ENCODE measurements at regions not wholly inside any gene's neighbourhood (a gene's known extent, or its start where the extent isn't known, plus 50 kb on each side); places are given as distances from the start of the nearest gene placed in this dataset.
A peak's percentile ranks its signal among the peaks of the same experiment; 100 is the strongest.

DNA sequence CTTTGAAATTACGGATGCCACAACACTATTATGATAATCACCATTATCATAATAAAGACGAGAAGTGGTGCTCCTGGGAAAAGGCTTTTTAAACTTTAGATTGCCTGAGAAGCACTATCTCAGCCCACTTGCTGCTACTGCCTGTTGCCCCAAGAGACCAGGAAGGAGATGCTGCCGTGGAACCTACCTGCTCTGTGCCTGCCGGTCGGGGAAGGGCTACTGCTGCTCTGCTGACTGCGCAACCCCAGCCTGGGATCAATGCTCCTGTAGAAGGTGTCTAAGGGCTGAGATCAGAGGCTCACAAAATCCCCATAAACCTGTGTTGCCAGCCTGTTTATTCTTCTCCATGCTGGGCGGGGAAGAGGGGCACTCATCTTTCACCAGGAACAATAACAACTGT lies 145.3 kb upstream of the VCX3B start:
- H3K4me3 ChIP-seq (ENCODE audit: low read depth, low read length) = no peak overlapping the region
- H3K27me3 ChIP-seq (ENCODE audit: control insufficient read depth, insufficient read depth, low read length) = no peaks in the 10 kb centered on the region
- no peak overlapping the region for H3K27ac ChIP-seq (ENCODE audit: insufficient read depth, low read length, poor library complexity, severe bottlenecking)
- H3K36me3 ChIP-seq (ENCODE audit: control insufficient read depth, insufficient read depth, low read length) = no peaks in the 10 kb centered on the region
- Mint-ChIP-seq H3K27me3 (no peaks in the 10 kb centered on the region), H3K27ac (no peak overlapping the region), H3K4me1 (no peaks in the 10 kb centered on the region), H3K36me3 (peaks cover 4% of the 10 kb centered on the region), H3K4me3 (peak overlapping the region in 1 of 4 donors; percentile 32), H3K9me3 (peaks cover 0 to 8% (median 2%) of the 10 kb centered on the region in 7 donors)
- H3K4me1 ChIP-seq (ENCODE audit: control insufficient read depth, insufficient read depth, low read length, poor library complexity, severe bottlenecking) = no peaks in the 10 kb centered on the region
- ATAC-seq (ENCODE audit: low read depth in 2 of 2) (no peak), DNase-seq (no peak)
- H3K9me3 ChIP-seq (ENCODE audit: control insufficient read depth in 2 of 2, low read length in 2 of 2) = no peaks in the 10 kb centered on the region

GRCh38 chrX:8323356-8323755 lies 141.3 kb upstream of the VCX3B start:
- H3K36me3 Mint-ChIP-seq = peaks cover 4% of the 10 kb centered on the region
- H3K9me3 ChIP-seq (ENCODE audit: control insufficient read depth in 2 of 2, low read length in 2 of 2) = no peaks in the 10 kb centered on the region
- no peak overlapping the region for H3K4me3 ChIP-seq (ENCODE audit: low read depth, low read length)
- no peak overlapping the region for H3K4me3 Mint-ChIP-seq
- H3K27ac ChIP-seq (ENCODE audit: insufficient read depth, low read length, poor library complexity, severe bottlenecking) = no peak overlapping the region
- H3K27ac Mint-ChIP-seq = no peak overlapping the region
- DNase-seq (no peak), ATAC-seq (ENCODE audit: low read depth in 2 of 2) (no peak)
- no peaks in the 10 kb centered on the region for H3K4me1 ChIP-seq (ENCODE audit: control insufficient read depth, insufficient read depth, low read length, poor library complexity, severe bottlenecking)
- H3K27me3 Mint-ChIP-seq = no peaks in the 10 kb centered on the region
- H3K4me1 Mint-ChIP-seq = no peaks in the 10 kb centered on the region
- peaks cover 0 to 10% (median 0%) of the 10 kb centered on the region in 7 donors for H3K9me3 Mint-ChIP-seq
- no peaks in the 10 kb centered on the region for H3K27me3 ChIP-seq (ENCODE audit: control insufficient read depth, insufficient read depth, low read length)
- H3K36me3 ChIP-seq (ENCODE audit: control insufficient read depth, insufficient read depth, low read length) = no peaks in the 10 kb centered on the region

DNA sequence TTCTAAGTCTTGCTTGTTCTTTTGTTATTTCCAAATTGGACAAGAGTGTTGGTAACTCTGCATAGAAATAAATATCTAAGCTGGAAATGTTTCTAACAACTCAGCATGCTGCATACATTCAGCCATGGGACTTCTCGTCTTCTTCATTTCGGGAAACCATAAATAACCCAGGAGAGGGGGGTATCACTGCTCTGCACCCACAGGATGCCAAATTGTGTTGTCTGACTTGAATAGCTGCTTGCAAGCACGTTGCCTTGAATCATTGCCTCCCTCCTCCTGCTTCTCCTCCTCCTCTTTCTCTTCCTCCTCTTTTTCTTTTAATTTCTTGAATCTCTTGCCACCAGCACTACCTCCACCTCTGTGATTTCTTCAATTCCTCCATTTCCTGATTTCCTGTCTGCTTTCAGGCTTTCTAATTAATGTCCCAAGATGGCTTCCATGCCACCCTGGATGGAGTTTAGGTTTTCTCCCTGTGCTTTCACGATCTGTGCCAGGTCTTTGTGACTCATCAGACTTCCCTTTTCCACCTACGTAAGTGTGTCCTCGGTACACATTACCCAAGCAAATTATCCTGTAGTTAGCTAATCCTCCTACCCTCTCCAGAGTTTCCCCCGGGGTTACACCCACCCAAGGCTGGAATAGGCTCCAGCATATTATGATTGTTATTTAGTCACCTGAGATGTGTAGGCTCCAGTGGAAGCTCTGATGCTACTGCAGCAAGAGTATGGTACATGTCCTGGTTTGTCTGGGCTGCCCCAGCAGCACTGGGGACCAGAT lies 122.6 kb upstream of the VCX3B start:
- H3K27ac Mint-ChIP-seq = no peak overlapping the region
- peaks cover 0 to 6% of the 10 kb centered on the region in 2 experiments for H3K9me3 ChIP-seq (ENCODE audit: control insufficient read depth in 2 of 2, low read length in 2 of 2)
- no peak overlapping the region for H3K4me3 ChIP-seq (ENCODE audit: low read depth, low read length)
- DNase-seq = no peak
- peaks cover 0 to 35% (median 6%) of the 10 kb centered on the region in 7 donors for H3K9me3 Mint-ChIP-seq
- H3K36me3 Mint-ChIP-seq = no peaks in the 10 kb centered on the region
- H3K4me3 Mint-ChIP-seq = no peak overlapping the region
- H3K27me3 Mint-ChIP-seq = no peaks in the 10 kb centered on the region
- no peak for ATAC-seq (ENCODE audit: low read depth in 2 of 2)
- H3K27ac ChIP-seq (ENCODE audit: insufficient read depth, low read length, poor library complexity, severe bottlenecking) = no peak overlapping the region
- H3K36me3 ChIP-seq (ENCODE audit: control insufficient read depth, insufficient read depth, low read length) = no peaks in the 10 kb centered on the region
- H3K4me1 ChIP-seq (ENCODE audit: control insufficient read depth, insufficient read depth, low read length, poor library complexity, severe bottlenecking) = no peaks in the 10 kb centered on the region
- H3K4me1 Mint-ChIP-seq = no peaks in the 10 kb centered on the region
- no peaks in the 10 kb centered on the region for H3K27me3 ChIP-seq (ENCODE audit: control insufficient read depth, insufficient read depth, low read length)

DNA sequence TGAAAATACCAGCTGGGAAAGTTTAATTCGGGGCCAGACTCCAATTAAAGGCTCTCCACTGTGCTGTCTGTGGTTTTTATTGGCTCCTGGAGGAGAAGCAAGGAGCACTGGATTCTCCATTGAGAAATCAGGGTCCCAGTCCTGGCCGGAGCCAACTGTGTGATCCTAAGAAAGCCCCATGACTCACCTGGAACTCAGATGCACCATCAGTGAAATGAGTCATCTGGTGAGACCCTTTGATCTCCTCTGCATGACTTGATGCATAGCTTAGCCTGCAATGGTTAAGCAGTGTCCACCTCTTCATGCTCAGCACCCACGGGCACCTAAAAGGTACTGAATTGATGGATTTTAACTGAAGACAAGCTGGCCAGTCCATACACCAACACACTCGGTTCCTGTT lies 119.2 kb upstream of the VCX3B start:
- Histone ChIP-seq H3K4me3 (ENCODE audit: low read depth, low read length) (no peak overlapping the region), H3K27ac (ENCODE audit: insufficient read depth, low read length, poor library complexity, severe bottlenecking) (no peak overlapping the region), H3K4me1 (ENCODE audit: control insufficient read depth, insufficient read depth, low read length, poor library complexity, severe bottlenecking) (no peaks in the 10 kb centered on the region), H3K27me3 (ENCODE audit: control insufficient read depth, insufficient read depth, low read length) (no peaks in the 10 kb centered on the region), H3K9me3 (ENCODE audit: control insufficient read depth in 2 of 2, low read length in 2 of 2) (peaks cover 0 to 6% of the 10 kb centered on the region in 2 experiments), H3K36me3 (ENCODE audit: control insufficient read depth, insufficient read depth, low read length) (no peaks in the 10 kb centered on the region)
- Mint-ChIP-seq H3K27ac (no peak overlapping the region), H3K27me3 (no peaks in the 10 kb centered on the region), H3K36me3 (no peaks in the 10 kb centered on the region), H3K9me3 (peaks cover 0 to 12% (median 0%) of the 10 kb centered on the region in 7 donors), H3K4me3 (no peak overlapping the region), H3K4me1 (no peaks in the 10 kb centered on the region)
- DNase-seq = no peak
- ATAC-seq (ENCODE audit: low read depth in 2 of 2) = no peak

DNA sequence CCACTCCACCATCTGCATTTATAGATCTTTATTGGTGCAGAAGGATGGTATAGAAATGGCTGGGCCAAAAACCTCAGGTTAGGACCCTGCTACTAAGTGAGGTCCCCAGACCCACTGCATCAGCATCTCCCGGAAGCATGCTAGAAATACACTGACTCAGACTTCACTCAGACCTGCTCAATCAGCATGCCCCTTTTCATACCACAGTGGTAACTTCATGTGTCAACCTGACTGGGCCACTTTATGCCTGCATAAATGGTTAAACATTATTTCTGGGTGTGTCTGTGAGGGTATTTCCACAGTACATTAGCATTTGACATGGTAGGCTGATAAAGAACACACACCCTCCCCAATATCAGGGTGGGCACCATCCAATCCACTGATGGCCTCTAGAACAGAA lies 118.6 kb upstream of the VCX3B start:
- H3K36me3 Mint-ChIP-seq = no peaks in the 10 kb centered on the region
- Histone ChIP-seq H3K36me3 (ENCODE audit: control insufficient read depth, insufficient read depth, low read length) (no peaks in the 10 kb centered on the region), H3K27ac (ENCODE audit: insufficient read depth, low read length, poor library complexity, severe bottlenecking) (no peak overlapping the region), H3K27me3 (ENCODE audit: control insufficient read depth, insufficient read depth, low read length) (no peaks in the 10 kb centered on the region), H3K4me1 (ENCODE audit: control insufficient read depth, insufficient read depth, low read length, poor library complexity, severe bottlenecking) (no peaks in the 10 kb centered on the region), H3K4me3 (ENCODE audit: low read depth, low read length) (no peak overlapping the region), H3K9me3 (ENCODE audit: control insufficient read depth in 2 of 2, low read length in 2 of 2) (peaks cover 0 to 6% of the 10 kb centered on the region in 2 experiments)
- no peak for ATAC-seq (ENCODE audit: low read depth in 2 of 2)
- H3K27ac Mint-ChIP-seq = no peak overlapping the region
- H3K4me1 Mint-ChIP-seq = no peaks in the 10 kb centered on the region
- H3K4me3 Mint-ChIP-seq = no peak overlapping the region
- H3K9me3 Mint-ChIP-seq = peaks cover 0 to 12% (median 0%) of the 10 kb centered on the region in 7 donors
- H3K27me3 Mint-ChIP-seq = no peaks in the 10 kb centered on the region
- DNase-seq = no peak

GRCh38 chrX:8346892-8347291 lies 117.7 kb upstream of the VCX3B start:
- Mint-ChIP-seq H3K36me3 (no peaks in the 10 kb centered on the region), H3K27me3 (no peaks in the 10 kb centered on the region), H3K4me3 (no peak overlapping the region), H3K27ac (no peak overlapping the region), H3K4me1 (no peaks in the 10 kb centered on the region), H3K9me3 (peaks cover 0 to 13% (median 3%) of the 10 kb centered on the region in 7 donors)
- Histone ChIP-seq H3K9me3 (ENCODE audit: control insufficient read depth in 2 of 2, low read length in 2 of 2) (peaks cover 0 to 6% of the 10 kb centered on the region in 2 experiments), H3K27ac (ENCODE audit: insufficient read depth, low read length, poor library complexity, severe bottlenecking) (no peak overlapping the region), H3K4me3 (ENCODE audit: low read depth, low read length) (no peak overlapping the region), H3K36me3 (ENCODE audit: control insufficient read depth, insufficient read depth, low read length) (no peaks in the 10 kb centered on the region), H3K4me1 (ENCODE audit: control insufficient read depth, insufficient read depth, low read length, poor library complexity, severe bottlenecking) (no peaks in the 10 kb centered on the region), H3K27me3 (ENCODE audit: control insufficient read depth, insufficient read depth, low read length) (no peaks in the 10 kb centered on the region)
- DNase-seq (no peak), ATAC-seq (ENCODE audit: low read depth in 2 of 2) (no peak)

- DNase-seq (no peak), ATAC-seq (ENCODE audit: low read depth in 2 of 2) (no peak)
- Histone ChIP-seq H3K27ac (ENCODE audit: insufficient read depth, low read length, poor library complexity, severe bottlenecking) (no peak overlapping the region), H3K9me3 (ENCODE audit: control insufficient read depth in 2 of 2, low read length in 2 of 2) (peaks cover 0 to 2% of the 10 kb centered on the region in 2 experiments), H3K4me1 (ENCODE audit: control insufficient read depth, insufficient read depth, low read length, poor library complexity, severe bottlenecking) (no peaks in the 10 kb centered on the region), H3K36me3 (ENCODE audit: control insufficient read depth, insufficient read depth, low read length) (no peaks in the 10 kb centered on the region), H3K4me3 (ENCODE audit: low read depth, low read length) (no peak overlapping the region), H3K27me3 (ENCODE audit: control insufficient read depth, insufficient read depth, low read length) (no peaks in the 10 kb centered on the region)
- Mint-ChIP-seq H3K27ac (no peak overlapping the region), H3K36me3 (no peaks in the 10 kb centered on the region), H3K9me3 (peaks cover 0 to 9% (median 3%) of the 10 kb centered on the region in 7 donors), H3K4me1 (no peaks in the 10 kb centered on the region), H3K27me3 (no peaks in the 10 kb centered on the region), H3K4me3 (no peak overlapping the region)
Measured at GRCh38 chrX:8349816-8350544, 114.7 kb upstream of the VCX3B start.
